BLaER1 treated with 17β-estradiol and CSF1 and Interleukin-3, amounts not matched to agents 10 nM and 100 nM (cell line): ENCODE measurements at regions not wholly inside any gene's neighbourhood (a gene's known extent, or its start where the extent isn't known, plus 50 kb on each side); places are given as distances from the start of the nearest gene placed in this dataset.
"Not testable (repeated sequence)": the region's sequence is repeated elsewhere in the genome, so short reads cannot be mapped to it uniquely, and the experiment has no call there.

Experiments used
- H3K27ac ChIP-seq, 11 experiments: shearing (Covaris generic); formaldehyde crosslinking; 2 replicates each; pipeline ENCODE4 v1.8.1; 2022
- H3K27me3 ChIP-seq, 11 experiments: shearing (Covaris generic); formaldehyde crosslinking; 2 replicates each; pipeline ENCODE4 v1.8.1; 2022
- H3K36me3 ChIP-seq, 11 experiments: shearing (Covaris generic); formaldehyde crosslinking; 2 replicates each; pipeline ENCODE4 v1.8.1; 2022
- H3K4me1 ChIP-seq, 10 experiments: shearing (Covaris generic); formaldehyde crosslinking; 2 replicates each; pipeline ENCODE4 v1.8.1; 2022
- H3K4me2 ChIP-seq, 11 experiments: shearing (Covaris generic); formaldehyde crosslinking; 2 replicates each; pipeline ENCODE4 v1.8.1; 2022
- H3K4me3 ChIP-seq, 10 experiments: shearing (Covaris generic); formaldehyde crosslinking; 2 replicates each; pipeline ENCODE4 v1.8.1; 2022
- H3K9ac ChIP-seq, 11 experiments: shearing (Covaris generic); formaldehyde crosslinking; 2 replicates each; pipeline ENCODE4 v1.8.1; 2022
- H3K9me3 ChIP-seq, 11 experiments: shearing (Covaris generic); formaldehyde crosslinking; replicated peaks in 1 of 11; 2 replicates each; pipeline ENCODE4 v1.8.1; 2022
- H4K20me1 ChIP-seq, 11 experiments: shearing (Covaris generic); formaldehyde crosslinking; 2 replicates each; pipeline ENCODE4 v1.8.1; 2022
- Cebpa-rat ChIP-seq, 11 experiments: shearing (Covaris generic); IDR thresholded peaks; 2 replicates each; pipeline ENCODE4 v1.8.1; 2022

DNA sequence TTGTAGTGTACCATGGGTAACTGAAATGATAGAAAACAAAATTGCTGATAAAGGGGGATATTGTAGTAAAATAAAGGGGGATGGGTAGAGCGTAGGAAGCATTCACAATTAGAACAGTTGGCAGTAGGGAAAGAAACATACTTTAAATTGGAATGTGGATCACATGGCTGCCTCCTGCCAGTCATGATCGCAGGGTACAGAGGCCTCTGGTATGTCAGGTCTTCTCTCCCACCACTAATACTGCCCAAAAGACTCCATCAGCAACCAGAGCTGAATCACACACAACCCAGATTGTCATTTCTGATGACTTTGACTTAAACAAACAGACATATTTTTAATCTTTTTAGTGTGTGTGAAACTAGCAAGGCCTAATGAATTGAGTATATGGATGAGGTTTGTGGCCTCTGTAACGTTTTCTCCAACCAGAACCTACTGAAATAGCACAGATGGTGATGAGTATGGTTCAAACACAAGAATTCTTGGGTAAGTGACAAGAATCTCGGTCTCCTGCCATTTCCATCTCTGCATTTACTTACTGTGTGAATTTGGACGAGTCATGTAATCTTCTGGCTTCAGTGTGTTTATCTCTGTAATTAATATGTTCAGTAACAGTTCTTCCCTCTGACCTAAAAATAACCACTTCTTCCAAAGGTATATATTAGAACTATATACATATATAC, 112.6 kb downstream of the USP22 start:
- Histone ChIP-seq H4K20me1 (no peaks in the 10 kb centered on the region), H3K4me2 (no peak overlapping the region), H3K4me3 (no peak overlapping the region), H3K9ac (no peak overlapping the region), H3K36me3 (no peaks in the 10 kb centered on the region), H3K4me1 (peaks cover 0 to 8% (median 0%) of the 10 kb centered on the region in 10 experiments; a peak in 6 of 20 replicates), H3K27ac (no peak overlapping the region), H3K9me3 (no peaks in the 10 kb centered on the region), H3K27me3 (no peaks in the 10 kb centered on the region)
- TF ChIP-seq Cebpa-rat (IDR thresholded peaks at IDR 0.05): no peak

DNA sequence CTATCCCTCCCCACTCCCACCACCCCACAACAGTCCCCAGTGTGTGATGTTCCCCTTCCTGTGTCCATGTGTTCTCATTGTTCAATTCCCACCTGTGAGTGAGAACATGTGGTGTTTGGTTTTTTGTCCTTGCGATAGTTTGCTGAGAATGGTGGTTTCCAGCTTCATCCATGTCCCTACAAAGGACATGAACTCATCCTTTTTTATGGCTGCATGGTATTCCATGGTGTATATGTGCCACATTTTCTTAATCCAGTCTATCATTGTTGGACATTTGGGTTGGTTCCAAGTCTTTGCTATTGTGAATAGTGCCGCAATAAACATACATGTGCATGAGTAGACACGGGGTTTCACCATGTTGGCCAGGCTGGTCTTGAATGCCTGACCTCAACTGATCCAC, 109.8 kb downstream of the USP22 start:
- not testable (repeated sequence) for H3K4me3 ChIP-seq, H3K9me3 ChIP-seq, H4K20me1 ChIP-seq, H3K36me3 ChIP-seq, H3K27ac ChIP-seq, H3K27me3 ChIP-seq, H3K4me2 ChIP-seq, H3K9ac ChIP-seq
- peaks cover 0 to 27% (median 4%) of the 10 kb centered on the region in 10 experiments; a peak in 11 of 20 replicates for H3K4me1 ChIP-seq

DNA sequence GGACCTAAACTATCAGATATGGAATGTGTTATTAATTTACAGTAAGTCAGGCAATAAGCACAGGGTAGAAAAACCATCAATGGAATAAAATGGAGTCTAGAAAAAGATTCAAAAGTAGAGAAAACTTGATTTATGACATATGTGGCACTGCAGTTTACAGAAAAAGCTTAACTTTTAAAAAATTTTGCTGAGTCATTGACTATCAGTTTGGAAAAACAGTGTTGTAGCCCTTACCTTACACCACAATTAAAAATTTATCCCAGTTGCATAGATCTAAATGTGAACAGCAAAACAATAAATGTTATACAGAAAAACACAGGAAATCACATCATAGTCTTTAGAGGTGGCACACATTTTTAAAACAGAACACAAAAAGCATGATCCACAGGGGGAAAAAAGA, 108.5 kb downstream of the USP22 start:
- H3K4me2 ChIP-seq: peak overlapping the region in 1 of 11 experiments; percentile 29; a peak in 1 of 22 replicates
- TF ChIP-seq Cebpa-rat (IDR thresholded peaks at IDR 0.05): no peak

DNA sequence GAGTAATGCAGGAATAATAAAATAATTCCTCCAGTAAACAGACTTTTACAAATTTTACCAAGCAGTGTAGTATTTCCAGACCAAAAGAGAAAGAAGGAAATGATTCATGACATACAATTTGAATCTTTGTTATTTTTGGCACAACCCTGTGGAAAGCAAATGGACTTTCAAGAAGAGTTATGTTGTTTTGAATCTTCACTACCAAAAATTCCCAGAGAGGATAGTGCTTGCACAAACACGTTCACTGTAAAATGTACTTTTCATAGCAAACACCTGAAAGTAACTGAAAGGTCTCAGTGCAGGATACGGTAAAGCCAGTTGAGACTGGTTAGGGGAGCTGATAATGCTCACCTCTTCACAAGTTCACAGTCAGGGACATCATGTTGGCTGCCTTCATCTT, 107.1 kb downstream of the USP22 start:
- Histone ChIP-seq H3K4me3 (no peak overlapping the region), H3K4me1 (peaks cover 0 to 27% (median 4%) of the 10 kb centered on the region in 10 experiments; a peak in 11 of 20 replicates), H3K9ac (no peak overlapping the region), H3K27me3 (no peaks in the 10 kb centered on the region), H3K4me2 (peak overlapping the region in 5 of 11 experiments; percentile 9 to 66 (median 51); a peak in 9 of 22 replicates), H4K20me1 (no peaks in the 10 kb centered on the region), H3K9me3 (peaks cover 0 to 3% (median 0%) of the 10 kb centered on the region in 11 experiments; a peak in 1 of 22 replicates), H3K36me3 (no peaks in the 10 kb centered on the region), H3K27ac (no peak overlapping the region)
- no peak for TF ChIP-seq Cebpa-rat (IDR thresholded peaks at IDR 0.05)

More for the DNA sequence above, 108.5 kb downstream of the USP22 start:
- Histone ChIP-seq H3K9me3 (peaks cover 0 to 3% (median 0%) of the 10 kb centered on the region in 11 experiments; a peak in 1 of 22 replicates), H4K20me1 (no peaks in the 10 kb centered on the region), H3K36me3 (no peaks in the 10 kb centered on the region), H3K27ac (no peak overlapping the region), H3K4me1 (peaks cover 0 to 27% (median 4%) of the 10 kb centered on the region in 10 experiments; a peak in 11 of 20 replicates), H3K27me3 (no peaks in the 10 kb centered on the region), H3K9ac (no peak overlapping the region), H3K4me3 (no peak overlapping the region)

DNA sequence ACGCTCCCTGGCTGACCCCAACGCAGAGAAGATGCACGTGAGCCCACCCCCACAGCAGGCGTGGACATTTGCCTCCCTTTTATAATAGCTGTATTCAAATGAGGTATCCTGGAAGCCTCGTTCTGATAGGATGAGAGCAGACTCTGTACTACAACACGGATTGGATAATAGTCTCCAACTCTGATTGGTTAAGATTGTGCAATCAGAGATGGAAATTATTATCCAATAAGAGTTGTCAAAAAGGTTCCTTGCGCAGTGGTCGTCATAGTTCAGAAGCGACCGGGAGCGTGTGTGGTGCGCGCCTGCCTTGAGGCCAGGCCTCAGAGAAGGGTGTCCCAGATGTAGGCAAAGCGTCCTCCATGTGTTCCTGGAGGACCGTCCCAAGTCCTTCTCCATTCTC, 104.6 kb downstream of the USP22 start:
- H3K27me3 ChIP-seq: no peaks in the 10 kb centered on the region
- H3K27ac ChIP-seq: no peak overlapping the region
- peaks cover 0 to 3% (median 0%) of the 10 kb centered on the region in 11 experiments; a peak in 1 of 22 replicates for H3K9me3 ChIP-seq
- peaks cover 0 to 27% (median 4%) of the 10 kb centered on the region in 10 experiments; a peak in 11 of 20 replicates for H3K4me1 ChIP-seq
- no peak overlapping the region for H3K4me2 ChIP-seq
- no peaks in the 10 kb centered on the region for H4K20me1 ChIP-seq
- no peak overlapping the region for H3K9ac ChIP-seq
- H3K4me3 ChIP-seq: no peak overlapping the region
- H3K36me3 ChIP-seq: no peaks in the 10 kb centered on the region
- TF ChIP-seq Cebpa-rat (IDR thresholded peaks at IDR 0.05): peak in 4 of 11 experiments; percentile 17 to 73 (median 47); a peak in 4 of 22 replicates

DNA sequence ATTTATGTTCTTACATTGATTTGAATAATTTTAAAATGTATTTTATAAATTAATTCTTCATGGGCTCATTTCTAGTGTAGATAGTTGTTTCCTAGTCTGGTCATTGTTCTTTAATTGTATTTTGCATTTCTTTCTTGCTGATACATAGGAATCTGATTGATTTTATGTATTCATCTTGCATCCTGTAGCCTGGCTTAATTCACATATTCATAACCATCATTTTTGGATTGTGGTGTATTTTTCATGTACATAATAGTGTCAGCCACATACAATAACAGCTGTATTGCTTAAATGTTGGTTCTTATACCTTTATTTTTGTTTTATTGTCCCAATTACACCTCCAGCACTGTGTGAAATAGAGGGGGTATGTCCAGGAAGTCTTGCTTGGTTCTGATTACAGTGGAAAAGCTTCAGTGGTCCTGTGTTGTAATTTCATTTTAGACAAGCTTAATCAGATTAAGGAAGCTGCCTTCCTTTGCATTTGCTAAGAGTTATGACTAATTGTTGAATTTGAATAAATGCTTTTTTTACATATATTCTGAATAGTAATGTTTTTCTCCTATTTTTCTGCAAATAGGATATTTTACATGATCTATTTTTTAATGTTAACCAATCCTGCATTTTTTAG, 103.7 kb downstream of the USP22 start:
- Histone ChIP-seq H3K4me3 (no peak overlapping the region), H3K4me2 (no peak overlapping the region), H3K27ac (no peak overlapping the region), H4K20me1 (no peaks in the 10 kb centered on the region), H3K27me3 (no peaks in the 10 kb centered on the region), H3K9ac (no peak overlapping the region), H3K36me3 (no peaks in the 10 kb centered on the region), H3K4me1 (peaks cover 0 to 26% (median 4%) of the 10 kb centered on the region in 10 experiments; a peak in 11 of 20 replicates), H3K9me3 (peaks cover 0 to 3% (median 0%) of the 10 kb centered on the region in 11 experiments; a peak in 1 of 22 replicates)
- TF ChIP-seq Cebpa-rat (IDR thresholded peaks at IDR 0.05): no peak

DNA sequence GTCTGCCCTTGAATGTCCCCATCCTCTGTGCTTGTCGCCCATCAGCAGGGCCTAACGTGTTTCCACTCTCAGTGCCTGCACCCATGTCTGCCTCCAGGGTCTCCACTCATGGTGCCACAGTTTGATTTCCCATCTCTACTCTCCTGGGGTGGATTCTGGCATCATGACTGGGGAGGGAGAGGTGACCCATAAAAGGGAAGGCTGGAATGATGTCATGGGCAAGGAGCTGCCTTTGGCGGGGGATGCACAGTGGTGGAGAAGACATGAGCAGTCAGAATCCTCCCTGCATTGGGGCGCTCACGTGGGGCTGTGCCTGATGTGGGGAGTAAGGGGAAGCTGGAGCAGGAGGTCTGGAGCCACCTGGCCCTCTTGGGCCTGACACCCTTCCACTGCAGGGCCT, 100.9 kb downstream of the USP22 start:
- Histone ChIP-seq H3K4me2 (no peak overlapping the region), H3K27ac (no peak overlapping the region), H3K36me3 (no peaks in the 10 kb centered on the region), H3K27me3 (no peaks in the 10 kb centered on the region), H3K9me3 (peaks cover 0 to 3% (median 0%) of the 10 kb centered on the region in 11 experiments; a peak in 1 of 22 replicates), H4K20me1 (no peaks in the 10 kb centered on the region), H3K4me3 (no peak overlapping the region), H3K9ac (no peak overlapping the region), H3K4me1 (peaks cover 0 to 4% (median 0%) of the 10 kb centered on the region in 10 experiments; a peak in 1 of 20 replicates)
- no peak for TF ChIP-seq Cebpa-rat (IDR thresholded peaks at IDR 0.05)

DNA sequence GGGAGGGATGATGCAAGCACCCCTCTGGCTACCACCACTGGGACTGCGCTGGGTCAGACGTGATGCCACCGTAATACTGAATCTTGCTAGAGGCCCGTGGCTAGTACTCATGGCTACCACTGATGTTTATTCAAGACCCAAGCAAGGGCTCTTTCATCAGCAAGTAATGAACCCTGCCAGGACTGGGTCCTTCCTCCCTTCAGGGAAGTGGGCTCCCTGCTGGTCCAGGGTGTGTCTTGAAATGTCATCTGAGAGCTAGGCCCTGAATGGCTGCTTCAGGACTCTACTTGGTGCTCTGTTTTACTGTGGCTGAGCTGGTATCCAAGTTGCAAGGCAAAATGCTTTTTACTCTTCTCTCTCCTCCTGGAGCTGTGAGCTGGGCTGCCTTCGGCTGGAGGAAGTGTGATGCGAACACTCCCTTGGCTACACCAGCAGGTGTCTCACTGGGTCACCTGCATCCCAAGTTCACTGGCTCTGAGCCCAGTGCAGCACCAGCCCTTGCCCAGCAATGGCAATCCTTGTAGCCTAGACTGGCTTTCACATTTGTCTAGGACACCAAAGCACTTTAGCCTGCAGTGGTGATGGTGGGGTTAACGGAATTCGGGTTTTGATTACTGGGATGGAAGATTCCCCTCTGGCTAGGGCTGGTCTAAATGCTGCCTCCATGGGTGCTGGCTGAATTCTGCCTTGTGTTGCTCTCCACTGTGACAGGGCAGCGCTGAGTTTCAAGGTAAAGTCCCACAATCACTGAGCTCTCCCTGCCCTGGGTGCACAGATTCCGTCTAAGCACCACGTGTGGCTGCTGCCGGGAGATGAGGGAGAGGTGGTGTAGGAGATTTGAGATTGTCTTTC, 98.6 kb downstream of the USP22 start:
- Histone ChIP-seq H3K27ac (no peak overlapping the region), H3K9ac (no peak overlapping the region), H3K4me2 (no peak overlapping the region)

DNA sequence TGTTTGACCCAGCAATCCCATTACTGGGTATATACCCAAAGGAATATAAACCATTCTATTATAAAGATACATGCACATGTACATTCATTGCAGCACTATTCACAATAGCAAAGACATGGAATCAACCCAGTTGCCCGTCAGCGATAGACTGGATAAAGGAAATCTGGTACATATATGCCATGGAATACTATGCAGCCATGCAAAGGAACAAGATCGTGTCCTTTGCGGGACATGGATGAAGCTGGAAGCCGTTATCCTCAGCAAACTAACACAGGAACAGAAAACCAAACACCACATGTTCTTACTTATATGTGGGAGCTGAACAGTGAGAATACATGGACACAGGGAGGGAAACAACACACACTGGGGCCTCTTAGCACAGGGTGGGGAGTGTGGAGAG, 95.1 kb downstream of the USP22 start:
- H3K4me3 ChIP-seq: not testable (repeated sequence)

More for the DNA sequence above, 98.6 kb downstream of the USP22 start:
- no peaks in the 10 kb centered on the region for H3K9me3 ChIP-seq
- H3K4me1 ChIP-seq: no peaks in the 10 kb centered on the region
- no peak overlapping the region for H3K4me3 ChIP-seq
- H3K36me3 ChIP-seq: no peaks in the 10 kb centered on the region
- no peaks in the 10 kb centered on the region for H4K20me1 ChIP-seq
- no peaks in the 10 kb centered on the region for H3K27me3 ChIP-seq
- no peak for TF ChIP-seq Cebpa-rat (IDR thresholded peaks at IDR 0.05)

More for the DNA sequence above, 95.1 kb downstream of the USP22 start:
- H3K27me3 ChIP-seq, H3K9ac ChIP-seq, H3K36me3 ChIP-seq, H3K9me3 ChIP-seq, H3K4me1 ChIP-seq, H3K4me2 ChIP-seq, H3K27ac ChIP-seq, H4K20me1 ChIP-seq: not testable (repeated sequence)
